Osteocyte (in vitro differentiated cells): ENCODE measurements at regions not wholly inside any gene's neighbourhood (a gene's known extent, or its start where the extent isn't known, plus 50 kb on each side); places are given as distances from the start of the nearest gene placed in this dataset.

Experiments
- DNase-seq: peaks from one replicate; pipeline ENCODE4 v3.0.0; 2021; ENCODE audit warnings: mixed read lengths; ENCODE audit not compliant: unreplicated experiment; ENCODE audit errors: extremely low spot score
- H3K27ac Mint-ChIP-seq: one replicate; pipeline ENCODE4 v1.8.0; 2021; ENCODE audit warnings: mild to moderate bottlenecking, mixed read lengths; ENCODE audit not compliant: unreplicated experiment
- H3K27me3 Mint-ChIP-seq: one replicate; pipeline ENCODE4 v1.8.0; 2021; ENCODE audit warnings: mixed read lengths; ENCODE audit not compliant: unreplicated experiment
- H3K36me3 Mint-ChIP-seq: one replicate; pipeline ENCODE4 v1.8.0; 2021; ENCODE audit warnings: mixed read lengths; ENCODE audit not compliant: unreplicated experiment
- H3K4me1 Mint-ChIP-seq: one replicate; pipeline ENCODE4 v1.8.0; 2021; ENCODE audit warnings: mixed read lengths; ENCODE audit not compliant: unreplicated experiment
- H3K4me3 Mint-ChIP-seq: one replicate; pipeline ENCODE4 v1.8.0; 2021; ENCODE audit warnings: mild to moderate bottlenecking, moderate library complexity, mixed read lengths; ENCODE audit not compliant: unreplicated experiment
- H3K9me3 Mint-ChIP-seq: one replicate; pipeline ENCODE4 v1.8.0; 2021; ENCODE audit warnings: mixed read lengths; ENCODE audit not compliant: unreplicated experiment
- CTCF ChIP-seq: fragments of 200-600 bp; sonication (generic); IDR thresholded peaks from 2 replicates; pipeline ENCODE4 v1.5.0; 2021; ENCODE audit warnings: antibody characterized with exemption, mild to moderate bottlenecking, moderate library complexity

DNA sequence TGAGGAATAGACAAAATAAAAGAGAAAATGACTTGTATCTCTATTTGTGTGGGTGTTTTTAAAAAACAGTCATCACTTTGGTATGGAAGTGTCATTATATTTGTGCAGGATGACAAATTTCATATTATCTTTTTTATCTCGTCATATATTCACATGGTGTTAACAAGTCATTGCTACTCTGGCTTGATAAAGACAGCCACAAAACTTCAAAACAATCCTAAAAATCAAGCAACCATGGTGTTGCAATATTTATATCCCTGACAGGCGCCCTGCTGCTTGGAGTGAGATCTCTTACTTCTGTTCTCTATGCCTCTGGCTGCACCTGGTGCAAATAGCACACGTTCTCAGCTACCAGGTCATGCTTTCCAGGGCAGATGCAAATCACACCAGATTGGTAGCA is 278.0 kb upstream of the EPHA4 start:
- Mint-ChIP-seq H3K9me3 (peaks cover 5% of the 10 kb centered on the region), H3K27me3 (no peaks in the 10 kb centered on the region), H3K27ac (no peak overlapping the region), H3K4me1 (no peaks in the 10 kb centered on the region), H3K36me3 (no peaks in the 10 kb centered on the region), H3K4me3 (no peak overlapping the region)
- DNase-seq, result no peak
- TF ChIP-seq CTCF, result no peak

DNA sequence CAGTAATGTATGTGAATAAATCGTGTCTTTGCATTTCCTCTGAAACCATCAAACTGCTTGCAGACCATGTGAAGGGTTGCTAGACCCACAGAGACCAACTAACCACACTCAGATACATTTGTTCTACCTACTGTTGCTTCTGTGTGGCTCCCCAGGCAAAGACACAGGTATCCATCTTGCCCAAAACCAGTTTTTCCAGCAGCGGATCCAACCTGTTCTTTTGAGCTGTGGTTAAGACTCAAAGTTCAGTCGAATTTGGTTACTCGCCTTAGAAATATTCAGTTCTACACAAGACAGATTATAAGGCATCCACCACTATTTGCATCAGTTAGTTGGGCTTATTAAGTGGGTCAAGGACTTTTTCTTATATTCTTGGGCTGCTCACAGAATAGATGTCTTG is 276.2 kb upstream of the EPHA4 start:
- no peak for DNase-seq
- no peak overlapping the region for H3K27ac Mint-ChIP-seq
- H3K4me3 Mint-ChIP-seq, result no peak overlapping the region
- H3K9me3 Mint-ChIP-seq, result no peaks in the 10 kb centered on the region
- H3K36me3 Mint-ChIP-seq, result no peaks in the 10 kb centered on the region
- no peak for TF ChIP-seq CTCF
- H3K4me1 Mint-ChIP-seq, result no peaks in the 10 kb centered on the region
- H3K27me3 Mint-ChIP-seq, result no peaks in the 10 kb centered on the region

DNA sequence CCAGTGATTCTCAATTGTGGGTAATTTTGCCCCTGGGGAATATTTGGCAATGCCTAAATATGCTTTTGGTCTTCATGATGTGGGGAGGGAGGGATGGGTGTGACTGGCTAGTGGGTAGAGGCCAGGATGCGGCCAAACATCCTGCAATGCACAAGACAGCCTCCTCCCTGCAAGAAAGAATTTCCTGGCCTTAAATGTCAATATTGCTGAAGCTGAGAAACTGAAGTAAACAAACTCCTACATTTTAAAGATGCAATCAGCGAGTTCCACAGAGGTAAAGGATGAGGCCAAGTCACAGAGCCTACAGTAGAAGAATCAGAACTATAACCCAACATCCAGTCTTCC is 272.9 kb upstream of the EPHA4 start:
- TF ChIP-seq CTCF, result no peak
- Mint-ChIP-seq H3K36me3 (no peaks in the 10 kb centered on the region), H3K4me3 (no peak overlapping the region), H3K4me1 (no peaks in the 10 kb centered on the region), H3K27ac (no peak overlapping the region), H3K9me3 (no peaks in the 10 kb centered on the region), H3K27me3 (no peaks in the 10 kb centered on the region)
- no peak for DNase-seq

- no peaks in the 10 kb centered on the region for H3K4me1 Mint-ChIP-seq
- no peak for DNase-seq
- H3K9me3 Mint-ChIP-seq, result no peaks in the 10 kb centered on the region
- no peak overlapping the region for H3K4me3 Mint-ChIP-seq
- no peaks in the 10 kb centered on the region for H3K27me3 Mint-ChIP-seq
- no peak for TF ChIP-seq CTCF
- no peak overlapping the region for H3K27ac Mint-ChIP-seq
- H3K36me3 Mint-ChIP-seq, result no peaks in the 10 kb centered on the region
Measured at GRCh38 chr2:221844212-221845020, 272.3 kb upstream of the EPHA4 start.

DNA sequence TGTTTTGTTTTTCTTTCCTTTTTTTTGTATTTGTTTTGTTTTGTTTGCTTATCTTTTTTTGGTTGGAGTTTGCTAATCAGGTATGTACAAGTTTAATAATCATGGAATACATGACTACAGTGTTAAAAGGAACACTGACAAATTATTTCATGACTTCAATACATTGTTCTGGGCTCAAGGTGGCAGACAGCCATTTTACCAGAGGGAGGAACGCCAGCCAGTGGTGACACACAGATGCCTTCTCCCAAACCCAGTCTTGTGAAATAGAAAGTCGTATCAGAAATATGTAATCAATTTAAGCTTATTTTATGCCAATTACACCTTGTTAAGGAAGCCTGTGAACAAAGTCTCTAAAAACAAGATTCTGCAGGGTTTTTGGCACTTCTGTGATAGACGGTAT is 264.0 kb upstream of the EPHA4 start:
- H3K27ac Mint-ChIP-seq, result no peak overlapping the region
- H3K4me1 Mint-ChIP-seq, result no peaks in the 10 kb centered on the region
- H3K36me3 Mint-ChIP-seq, result no peaks in the 10 kb centered on the region
- no peaks in the 10 kb centered on the region for H3K27me3 Mint-ChIP-seq
- H3K4me3 Mint-ChIP-seq, result no peak overlapping the region
- no peak for DNase-seq
- no peak for TF ChIP-seq CTCF
- H3K9me3 Mint-ChIP-seq, result peaks cover 3% of the 10 kb centered on the region
